HEK293 (cell line): ENCODE measurements at regions not wholly inside any gene's neighbourhood (a gene's known extent, or its start where the extent isn't known, plus 50 kb on each side); places are given as distances from the start of the nearest gene placed in this dataset.

Source experiments
- HOXA7 ChIP-seq: sonication (generic); formaldehyde crosslinking; IDR thresholded peaks from 2 replicates; pipeline ENCODE4 v1.8.1; 2022; ENCODE audit warnings: missing genetic modification reagents, borderline replicate concordance
- KLF1 ChIP-seq: fragments of 450-650 bp; formaldehyde crosslinking; IDR thresholded peaks from 2 replicates; pipeline ENCODE4 v1.5.1; 2016; ENCODE audit warnings: missing biosample characterization, missing genetic modification characterization
- MEIS1 ChIP-seq: sonication (generic); formaldehyde crosslinking; IDR thresholded peaks from 2 replicates; pipeline ENCODE4 v1.8.1; 2022; ENCODE audit warnings: missing genetic modification reagents, mild to moderate bottlenecking, borderline replicate concordance
- MZF1 ChIP-seq: fragments of 450-650 bp; formaldehyde crosslinking; IDR thresholded peaks from 2 replicates; pipeline ENCODE4 v1.5.1; 2017; ENCODE audit warnings: missing biosample characterization, missing genetic modification characterization, borderline replicate concordance
- REST ChIP-seq: fragments of 450-650 bp; formaldehyde crosslinking; IDR thresholded peaks from 2 replicates; pipeline ENCODE4 v1.5.1; 2016; ENCODE audit warnings: missing biosample characterization, missing genetic modification characterization
- TRIM28 ChIP-seq: IDR thresholded peaks from 2 replicates; pipeline ENCODE4 v1.6.1; 2011; ENCODE audit warnings: low read length, control low read depth, borderline replicate concordance
- YY1 ChIP-seq: fragments of 450-650 bp; formaldehyde crosslinking; IDR thresholded peaks from 2 replicates; pipeline ENCODE4 v1.5.1; 2018; ENCODE audit warnings: missing biosample characterization, missing genetic modification characterization
- ZBTB7A ChIP-seq: fragments of 450-650 bp; formaldehyde crosslinking; IDR thresholded peaks from 2 replicates; pipeline ENCODE4 v1.5.1; 2016; ENCODE audit warnings: low read depth, missing biosample characterization, missing genetic modification characterization
- ZNF398 ChIP-seq: fragments of 450-650 bp; formaldehyde crosslinking; IDR thresholded peaks from 2 replicates; pipeline ENCODE4 v1.5.1; 2017; ENCODE audit warnings: missing biosample characterization, missing genetic modification characterization
- TF ChIP-seq, protein P1 (sequence below): fragments of 450-650 bp; formaldehyde crosslinking; IDR thresholded peaks from 2 replicates; pipeline ENCODE4 v1.5.1; 2016; ENCODE audit warnings: missing biosample characterization, missing genetic modification characterization, low read depth
- TF ChIP-seq, protein P2 (sequence below): fragments of 450-650 bp; formaldehyde crosslinking; IDR thresholded peaks from 2 replicates; pipeline ENCODE4 v1.5.1; 2016; ENCODE audit warnings: missing biosample characterization, missing genetic modification characterization
- TF ChIP-seq, protein P3 (sequence below): fragments of 450-650 bp; formaldehyde crosslinking; IDR thresholded peaks from 2 replicates; pipeline ENCODE4 v1.5.1; 2016; ENCODE audit warnings: missing biosample characterization, missing genetic modification characterization

GRCh38 chr18:72965616-72966015 lies 97.8 kb upstream of the NETO1 start:
- TF ChIP-seq KLF1 (no peak), HOXA7 (no peak), YY1 (tag by site-specific recombination) (no peak), REST (tag by site-specific recombination) (no peak), ZBTB7A (tag by site-specific recombination) (no peak), ZNF398 (tag by site-specific recombination) (no peak), TRIM28 (no peak), MZF1 (tag by site-specific recombination) (no peak), MEIS1 (CRISPR knock-in tag) (no peak)
- TF ChIP-seq, protein P1, sequence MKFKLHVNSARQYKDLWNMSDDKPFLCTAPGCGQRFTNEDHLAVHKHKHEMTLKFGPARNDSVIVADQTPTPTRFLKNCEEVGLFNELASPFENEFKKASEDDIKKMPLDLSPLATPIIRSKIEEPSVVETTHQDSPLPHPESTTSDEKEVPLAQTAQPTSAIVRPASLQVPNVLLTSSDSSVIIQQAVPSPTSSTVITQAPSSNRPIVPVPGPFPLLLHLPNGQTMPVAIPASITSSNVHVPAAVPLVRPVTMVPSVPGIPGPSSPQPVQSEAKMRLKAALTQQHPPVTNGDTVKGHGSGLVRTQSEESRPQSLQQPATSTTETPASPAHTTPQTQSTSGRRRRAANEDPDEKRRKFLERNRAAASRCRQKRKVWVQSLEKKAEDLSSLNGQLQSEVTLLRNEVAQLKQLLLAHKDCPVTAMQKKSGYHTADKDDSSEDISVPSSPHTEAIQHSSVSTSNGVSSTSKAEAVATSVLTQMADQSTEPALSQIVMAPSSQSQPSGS (tag by site-specific recombination): no peak
- TF ChIP-seq, protein P2, sequence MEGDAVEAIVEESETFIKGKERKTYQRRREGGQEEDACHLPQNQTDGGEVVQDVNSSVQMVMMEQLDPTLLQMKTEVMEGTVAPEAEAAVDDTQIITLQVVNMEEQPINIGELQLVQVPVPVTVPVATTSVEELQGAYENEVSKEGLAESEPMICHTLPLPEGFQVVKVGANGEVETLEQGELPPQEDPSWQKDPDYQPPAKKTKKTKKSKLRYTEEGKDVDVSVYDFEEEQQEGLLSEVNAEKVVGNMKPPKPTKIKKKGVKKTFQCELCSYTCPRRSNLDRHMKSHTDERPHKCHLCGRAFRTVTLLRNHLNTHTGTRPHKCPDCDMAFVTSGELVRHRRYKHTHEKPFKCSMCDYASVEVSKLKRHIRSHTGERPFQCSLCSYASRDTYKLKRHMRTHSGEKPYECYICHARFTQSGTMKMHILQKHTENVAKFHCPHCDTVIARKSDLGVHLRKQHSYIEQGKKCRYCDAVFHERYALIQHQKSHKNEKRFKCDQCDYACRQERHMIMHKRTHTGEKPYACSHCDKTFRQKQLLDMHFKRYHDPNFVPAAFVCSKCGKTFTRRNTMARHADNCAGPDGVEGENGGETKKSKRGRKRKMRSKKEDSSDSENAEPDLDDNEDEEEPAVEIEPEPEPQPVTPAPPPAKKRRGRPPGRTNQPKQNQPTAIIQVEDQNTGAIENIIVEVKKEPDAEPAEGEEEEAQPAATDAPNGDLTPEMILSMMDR (tag by site-specific recombination): no peak
- TF ChIP-seq, protein P3, sequence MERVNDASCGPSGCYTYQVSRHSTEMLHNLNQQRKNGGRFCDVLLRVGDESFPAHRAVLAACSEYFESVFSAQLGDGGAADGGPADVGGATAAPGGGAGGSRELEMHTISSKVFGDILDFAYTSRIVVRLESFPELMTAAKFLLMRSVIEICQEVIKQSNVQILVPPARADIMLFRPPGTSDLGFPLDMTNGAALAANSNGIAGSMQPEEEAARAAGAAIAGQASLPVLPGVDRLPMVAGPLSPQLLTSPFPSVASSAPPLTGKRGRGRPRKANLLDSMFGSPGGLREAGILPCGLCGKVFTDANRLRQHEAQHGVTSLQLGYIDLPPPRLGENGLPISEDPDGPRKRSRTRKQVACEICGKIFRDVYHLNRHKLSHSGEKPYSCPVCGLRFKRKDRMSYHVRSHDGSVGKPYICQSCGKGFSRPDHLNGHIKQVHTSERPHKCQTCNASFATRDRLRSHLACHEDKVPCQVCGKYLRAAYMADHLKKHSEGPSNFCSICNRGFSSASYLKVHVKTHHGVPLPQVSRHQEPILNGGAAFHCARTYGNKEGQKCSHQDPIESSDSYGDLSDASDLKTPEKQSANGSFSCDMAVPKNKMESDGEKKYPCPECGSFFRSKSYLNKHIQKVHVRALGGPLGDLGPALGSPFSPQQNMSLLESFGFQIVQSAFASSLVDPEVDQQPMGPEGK (tag by site-specific recombination): no peak
